ENCODE measurements at regions not wholly inside any gene's neighbourhood (a gene's known extent, or its start where the extent isn't known, plus 50 kb on each side); places are given as distances from the start of the nearest gene placed in this dataset.

DNA sequence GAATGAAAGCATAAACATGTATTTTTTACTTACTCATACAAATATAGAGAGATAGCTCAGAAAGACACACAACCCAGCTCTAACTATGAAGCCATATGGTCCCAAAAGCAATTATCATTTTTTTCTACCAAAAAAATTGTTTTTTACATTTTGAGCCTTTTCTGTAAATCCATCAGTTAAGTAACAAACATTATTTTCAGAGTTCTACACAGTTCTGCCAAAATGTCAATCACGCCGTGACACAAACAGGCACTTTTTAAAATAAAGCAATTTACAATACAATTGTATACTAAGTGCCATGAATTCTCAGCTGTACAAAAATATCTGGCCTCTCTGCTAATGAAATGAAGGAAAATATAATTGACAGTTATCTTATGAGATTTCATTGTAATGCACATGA lies 201.4 kb upstream of the ID4 start:
- TF ChIP-seq, protein P1, sequence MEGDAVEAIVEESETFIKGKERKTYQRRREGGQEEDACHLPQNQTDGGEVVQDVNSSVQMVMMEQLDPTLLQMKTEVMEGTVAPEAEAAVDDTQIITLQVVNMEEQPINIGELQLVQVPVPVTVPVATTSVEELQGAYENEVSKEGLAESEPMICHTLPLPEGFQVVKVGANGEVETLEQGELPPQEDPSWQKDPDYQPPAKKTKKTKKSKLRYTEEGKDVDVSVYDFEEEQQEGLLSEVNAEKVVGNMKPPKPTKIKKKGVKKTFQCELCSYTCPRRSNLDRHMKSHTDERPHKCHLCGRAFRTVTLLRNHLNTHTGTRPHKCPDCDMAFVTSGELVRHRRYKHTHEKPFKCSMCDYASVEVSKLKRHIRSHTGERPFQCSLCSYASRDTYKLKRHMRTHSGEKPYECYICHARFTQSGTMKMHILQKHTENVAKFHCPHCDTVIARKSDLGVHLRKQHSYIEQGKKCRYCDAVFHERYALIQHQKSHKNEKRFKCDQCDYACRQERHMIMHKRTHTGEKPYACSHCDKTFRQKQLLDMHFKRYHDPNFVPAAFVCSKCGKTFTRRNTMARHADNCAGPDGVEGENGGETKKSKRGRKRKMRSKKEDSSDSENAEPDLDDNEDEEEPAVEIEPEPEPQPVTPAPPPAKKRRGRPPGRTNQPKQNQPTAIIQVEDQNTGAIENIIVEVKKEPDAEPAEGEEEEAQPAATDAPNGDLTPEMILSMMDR (conservative IDR thresholded peaks at IDR 0.05; ENCODE audit: low read depth, low read length): no peak

DNA sequence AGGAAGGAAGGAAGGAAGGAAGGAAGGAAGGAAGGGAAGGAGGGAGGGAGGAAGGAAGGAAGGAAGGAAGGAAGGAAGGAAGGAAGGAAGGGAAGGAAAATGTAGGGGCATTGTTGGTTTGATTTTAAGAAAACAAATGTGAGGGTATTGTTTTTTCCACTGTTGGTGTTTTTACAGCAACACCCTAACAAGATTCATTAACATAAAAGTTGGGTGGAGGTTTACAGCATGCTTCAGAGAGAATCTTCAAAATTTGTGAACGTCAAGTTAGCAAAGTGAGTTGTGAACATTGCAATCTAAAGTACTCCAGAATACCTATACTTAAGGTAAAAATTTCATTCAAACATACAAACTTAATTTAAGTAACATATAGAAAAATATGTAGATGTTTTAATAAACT lies 200.2 kb upstream of the ID4 start:
- TF ChIP-seq, protein P1 (conservative IDR thresholded peaks at IDR 0.05; ENCODE audit: low read depth, low read length): no peak
- no peak for DNase-seq (ENCODE audit: low read depth)
- no peak overlapping the region for H3K4me3 ChIP-seq (ENCODE audit: low read length)

More for the DNA sequence above, 201.4 kb upstream of the ID4 start:
- no peak overlapping the region for H3K4me3 ChIP-seq (ENCODE audit: low read length)
- no peak for DNase-seq (ENCODE audit: low read depth)

DNA sequence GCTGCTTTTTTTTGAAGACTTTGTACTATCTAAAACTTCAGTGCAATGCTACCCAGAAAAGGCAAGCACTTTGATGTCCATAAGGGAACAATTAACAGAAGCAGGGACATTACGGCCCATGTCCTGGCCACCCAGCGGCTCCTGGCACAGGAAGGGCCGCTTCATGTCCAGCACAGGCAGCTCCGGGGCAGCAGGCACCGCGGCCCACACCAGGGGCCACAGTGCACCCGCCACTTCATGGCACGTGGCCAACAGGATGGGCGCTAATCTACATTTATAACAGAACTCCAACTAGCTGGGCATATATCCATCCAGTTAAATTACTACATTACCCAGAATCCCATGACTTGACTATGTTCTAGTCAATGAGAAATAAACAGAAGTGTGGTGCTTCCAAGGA lies 198.2 kb upstream of the ID4 start:
- no peak overlapping the region for H3K4me3 ChIP-seq (ENCODE audit: low read length)
- no peak for DNase-seq (ENCODE audit: low read depth)
- TF ChIP-seq, protein P1 (conservative IDR thresholded peaks at IDR 0.05; ENCODE audit: low read depth, low read length): no peak

DNA sequence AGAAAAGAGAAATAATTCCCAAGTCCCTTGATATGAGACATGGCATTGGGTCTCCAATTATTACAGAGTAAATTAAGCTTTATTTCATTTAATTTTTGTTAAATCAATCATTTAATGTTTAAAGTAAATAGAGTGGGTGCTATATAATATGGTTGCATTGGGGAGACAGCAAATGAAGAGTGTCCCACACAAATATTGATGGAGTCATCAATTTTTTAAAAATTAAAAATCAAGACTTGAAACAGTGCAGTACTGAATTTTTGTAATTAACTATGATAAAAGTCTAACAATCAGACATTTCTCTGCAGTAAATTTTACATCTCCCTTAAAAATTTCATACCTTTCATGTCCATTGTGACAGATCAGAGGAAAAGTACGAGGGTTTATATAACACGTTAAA lies 193.9 kb upstream of the ID4 start:
- TF ChIP-seq, protein P1 (conservative IDR thresholded peaks at IDR 0.05; ENCODE audit: low read depth, low read length): no peak
- DNase-seq (ENCODE audit: low read depth): no peak
- H3K4me3 ChIP-seq (ENCODE audit: low read length): no peak overlapping the region

DNA sequence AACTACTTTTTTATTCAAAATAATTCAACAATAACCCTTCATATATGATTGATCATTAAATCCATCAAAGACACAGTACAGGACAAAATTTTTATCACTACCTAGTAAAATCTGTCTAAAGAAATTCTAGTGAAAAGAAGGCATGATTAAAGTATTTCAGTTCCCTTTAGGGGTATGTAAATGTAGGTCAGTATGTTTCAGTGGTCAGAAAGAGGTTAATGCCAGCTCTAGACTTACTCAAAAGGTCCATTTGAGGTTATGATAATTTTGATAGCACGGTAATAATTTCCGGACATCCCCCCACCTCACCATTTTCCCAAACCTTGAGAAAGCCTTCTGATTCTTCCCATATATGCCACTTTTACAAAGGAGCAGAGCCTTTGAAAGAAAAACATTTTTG lies 193.5 kb upstream of the ID4 start:
- TF ChIP-seq, protein P1 (conservative IDR thresholded peaks at IDR 0.05; ENCODE audit: low read depth, low read length): no peak
- no peak overlapping the region for H3K4me3 ChIP-seq (ENCODE audit: low read length)

DNA sequence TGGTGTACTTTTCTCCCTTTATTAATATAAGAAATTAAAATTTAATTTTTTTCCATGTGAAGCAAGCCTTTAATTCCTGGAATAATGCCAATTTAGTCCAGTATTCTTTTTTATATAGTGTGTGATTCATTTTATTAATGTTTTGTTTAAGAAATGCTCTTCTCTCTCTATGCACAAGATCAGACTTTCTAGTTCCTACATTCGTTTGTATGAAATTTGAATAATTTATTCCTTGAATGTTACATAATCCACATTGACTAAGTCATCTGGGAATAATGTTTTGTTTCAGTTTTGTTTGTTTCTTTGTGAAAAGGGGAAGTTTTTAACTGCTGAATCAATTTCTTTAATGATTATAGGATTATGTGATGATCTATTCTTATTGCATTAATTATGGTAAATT lies 181.4 kb upstream of the ID4 start:
- TF ChIP-seq, protein P1 (conservative IDR thresholded peaks at IDR 0.05; ENCODE audit: low read depth, low read length): no peak
- no peak for DNase-seq (ENCODE audit: low read depth)
- H3K4me3 ChIP-seq (ENCODE audit: low read length): no peak overlapping the region

More for the DNA sequence above, 193.5 kb upstream of the ID4 start:
- no peak for DNase-seq (ENCODE audit: low read depth)

DNA sequence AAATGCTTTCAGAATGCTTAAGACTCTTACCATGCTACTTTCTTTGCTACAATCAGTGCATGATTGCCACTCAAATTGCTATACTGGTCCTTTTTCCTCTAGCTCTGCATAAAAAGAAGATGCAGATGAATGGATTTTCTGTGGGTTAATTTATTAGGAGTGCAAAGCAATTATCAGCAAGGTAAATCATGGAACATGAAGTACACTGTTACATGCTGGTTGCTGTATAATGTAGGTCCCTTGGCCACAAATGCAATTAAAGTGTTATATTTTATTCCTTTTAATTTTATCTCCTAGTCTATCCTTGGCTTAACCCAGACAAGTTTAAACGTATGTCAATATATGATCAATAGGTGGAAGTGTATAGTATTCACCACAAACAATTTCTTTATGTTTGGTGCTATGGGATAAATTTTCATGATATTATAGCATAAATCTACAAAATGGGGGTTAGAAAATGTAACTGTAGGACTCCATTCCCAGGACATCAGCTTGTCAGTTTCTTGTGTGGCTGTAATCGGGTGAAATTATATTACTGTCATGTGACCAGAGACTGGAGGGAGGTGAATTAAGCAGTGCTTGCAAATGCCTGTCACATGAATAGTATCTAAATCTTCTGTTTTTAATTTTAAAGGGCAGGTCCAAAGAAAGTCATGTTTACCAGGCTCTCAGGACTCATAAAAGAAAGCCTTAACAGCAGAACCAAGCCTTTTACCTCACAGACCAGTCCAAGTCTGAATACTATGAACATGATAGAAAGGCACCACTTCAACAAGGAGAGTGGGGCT lies 176.9 kb upstream of the ID4 start:
- TF ChIP-seq, protein P1 (conservative IDR thresholded peaks at IDR 0.05; ENCODE audit: low read depth, low read length): no peak
- DNase-seq (ENCODE audit: low read depth): no peak

More for the DNA sequence above, 176.9 kb upstream of the ID4 start:
- H3K4me3 ChIP-seq (ENCODE audit: low read length): no peak overlapping the region
